ENCODE measurements at regions not wholly inside any gene's neighbourhood (a gene's known extent, or its start where the extent isn't known, plus 50 kb on each side); places are given as distances from the start of the nearest gene placed in this dataset.

GRCh38 chr19:5271145-5271544 lies 69.5 kb downstream of the PTPRS start:
- Histone ChIP-seq H3K36me3 (ENCODE audit: control insufficient read depth, insufficient read depth, low read length) (no peaks in the 10 kb centered on the region), H3K4me3 (replicated peaks; ENCODE audit: low read depth, low read length) (no peak overlapping the region), H3K27me3 (replicated peaks; ENCODE audit: control insufficient read depth, insufficient read depth, low read length) (no peaks in the 10 kb centered on the region)
- no peak for DNase-seq (ENCODE audit: extremely low read depth, insufficient read length)
- peak; percentile 7 for TF ChIP-seq CTCF (IDR thresholded peaks at IDR 0.05; ENCODE audit: insufficient read depth, low read length, poor library complexity, severe bottlenecking)

DNA sequence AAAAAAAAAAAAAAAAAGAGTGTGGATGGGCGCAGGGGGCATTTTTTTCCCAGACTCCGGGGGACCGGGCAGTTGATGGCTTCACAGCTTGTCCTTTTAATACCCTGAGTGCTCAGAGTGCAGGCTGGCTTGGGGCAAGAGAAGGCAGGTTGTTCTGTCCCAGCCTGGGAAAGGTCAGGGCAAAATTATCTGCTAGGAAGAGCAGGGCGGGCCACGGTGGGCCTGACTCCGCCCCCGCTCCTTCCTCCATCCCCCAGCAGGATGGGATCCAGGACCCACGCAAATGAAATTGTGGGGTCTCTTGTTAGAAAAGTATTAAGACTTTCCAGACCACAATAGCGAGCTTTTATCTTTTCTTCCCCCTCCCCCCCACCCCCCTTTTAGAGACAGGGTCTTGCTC lies 70.7 kb downstream of the PTPRS start:
- no peaks in the 10 kb centered on the region for H3K27me3 ChIP-seq (replicated peaks; ENCODE audit: control insufficient read depth, insufficient read depth, low read length)
- no peaks in the 10 kb centered on the region for H3K36me3 ChIP-seq (ENCODE audit: control insufficient read depth, insufficient read depth, low read length)
- no peak for TF ChIP-seq CTCF (IDR thresholded peaks at IDR 0.05; ENCODE audit: insufficient read depth, low read length, poor library complexity, severe bottlenecking)
- no peak for DNase-seq (ENCODE audit: extremely low read depth, insufficient read length)
- no peak overlapping the region for H3K4me3 ChIP-seq (replicated peaks; ENCODE audit: low read depth, low read length)

GRCh38 chr19:5269279-5269678 lies 71.3 kb downstream of the PTPRS start:
- H3K27me3 ChIP-seq (replicated peaks; ENCODE audit: control insufficient read depth, insufficient read depth, low read length) = no peaks in the 10 kb centered on the region
- no peak for TF ChIP-seq CTCF (IDR thresholded peaks at IDR 0.05; ENCODE audit: insufficient read depth, low read length, poor library complexity, severe bottlenecking)
- no peak overlapping the region for H3K4me3 ChIP-seq (replicated peaks; ENCODE audit: low read depth, low read length)
- DNase-seq (ENCODE audit: extremely low read depth, insufficient read length) = no peak
- H3K36me3 ChIP-seq (ENCODE audit: control insufficient read depth, insufficient read depth, low read length) = no peaks in the 10 kb centered on the region

GRCh38 chr19:5268801-5269200 lies 71.8 kb downstream of the PTPRS start:
- no peak for DNase-seq (ENCODE audit: extremely low read depth, insufficient read length)
- TF ChIP-seq CTCF (IDR thresholded peaks at IDR 0.05; ENCODE audit: insufficient read depth, low read length, poor library complexity, severe bottlenecking) = no peak
- Histone ChIP-seq H3K36me3 (ENCODE audit: control insufficient read depth, insufficient read depth, low read length) (no peaks in the 10 kb centered on the region), H3K27me3 (replicated peaks; ENCODE audit: control insufficient read depth, insufficient read depth, low read length) (no peaks in the 10 kb centered on the region), H3K4me3 (replicated peaks; ENCODE audit: low read depth, low read length) (no peak overlapping the region)

DNA sequence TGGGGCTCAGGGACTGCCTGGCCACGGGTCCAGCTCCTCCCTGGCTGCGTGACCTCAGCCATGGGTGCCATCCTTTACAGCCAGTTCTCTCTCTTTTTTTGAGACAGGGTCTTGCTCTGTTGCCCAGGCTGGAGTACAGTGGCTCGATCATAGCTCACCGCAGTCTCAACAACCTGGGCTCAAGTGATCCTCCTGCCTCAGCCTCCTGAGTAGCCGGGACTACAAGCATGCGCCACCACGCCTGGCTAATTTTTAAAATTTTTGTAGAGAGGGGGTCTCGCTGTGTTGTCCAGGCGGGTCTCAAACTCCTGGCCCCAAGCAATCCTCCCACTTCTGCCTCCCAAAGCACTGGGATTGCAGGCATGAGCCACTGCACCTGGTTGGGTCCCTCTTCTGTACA lies 75.4 kb downstream of the PTPRS start:
- Histone ChIP-seq H3K4me3 (replicated peaks; ENCODE audit: low read depth, low read length) (no peak overlapping the region), H3K36me3 (ENCODE audit: control insufficient read depth, insufficient read depth, low read length) (no peaks in the 10 kb centered on the region), H3K27me3 (replicated peaks; ENCODE audit: control insufficient read depth, insufficient read depth, low read length) (no peaks in the 10 kb centered on the region)
- DNase-seq (ENCODE audit: extremely low read depth, insufficient read length) = no peak
- TF ChIP-seq CTCF (IDR thresholded peaks at IDR 0.05; ENCODE audit: insufficient read depth, low read length, poor library complexity, severe bottlenecking) = no peak

DNA sequence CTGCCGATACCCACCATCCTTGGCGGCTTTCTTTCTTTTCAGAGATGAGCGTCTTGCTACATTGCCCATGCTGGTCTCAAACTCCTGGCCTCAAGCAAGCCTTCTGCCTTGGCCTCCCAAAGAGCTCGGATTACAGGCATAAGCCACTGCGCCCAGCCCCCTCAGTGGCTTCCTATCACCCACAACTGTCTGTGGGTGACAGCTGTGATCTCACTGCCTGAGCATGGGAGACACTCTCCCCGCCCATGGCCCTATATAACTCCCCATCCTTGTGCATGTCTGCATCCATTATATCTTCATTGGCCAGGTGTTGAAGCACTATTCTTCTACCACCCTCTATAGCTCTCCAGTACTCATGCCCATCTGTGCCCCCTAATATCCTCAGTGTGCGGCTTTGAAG lies 76.2 kb downstream of the PTPRS start:
- Histone ChIP-seq H3K4me3 (replicated peaks; ENCODE audit: low read depth, low read length) (no peak overlapping the region), H3K36me3 (ENCODE audit: control insufficient read depth, insufficient read depth, low read length) (no peaks in the 10 kb centered on the region), H3K27me3 (replicated peaks; ENCODE audit: control insufficient read depth, insufficient read depth, low read length) (no peaks in the 10 kb centered on the region)
- no peak for DNase-seq (ENCODE audit: extremely low read depth, insufficient read length)
- no peak for TF ChIP-seq CTCF (IDR thresholded peaks at IDR 0.05; ENCODE audit: insufficient read depth, low read length, poor library complexity, severe bottlenecking)

Data from GM06990 (cell line).